GF-D8 (cell line): ENCODE measurements at regions not wholly inside any gene's neighbourhood (a gene's known extent, or its start where the extent isn't known, plus 50 kb on each side); places are given as distances from the start of the nearest gene placed in this dataset.

ENCODE experiments used
- DNase-seq: peaks from one replicate; lab custom pipeline; 2025; lab: John Stamatoyannopoulos, UW

- DNase-seq = no peak
These were observed 444.6 kb upstream of the DCN start for GRCh38 chr12:91627225-91627624.

- no peak for DNase-seq
These were observed 440.4 kb upstream of the DCN start for GRCh38 chr12:91622981-91623380.

- no peak for DNase-seq
These were observed 439.4 kb upstream of the DCN start for GRCh38 chr12:91622037-91622436.

- DNase-seq = no peak
These were observed 438.4 kb upstream of the DCN start for GRCh38 chr12:91620992-91621391.

GRCh38 chr12:91620422-91620821, 437.8 kb upstream of the DCN start:
- no peak for DNase-seq

- DNase-seq = no peak
These were observed 435.7 kb upstream of the DCN start for GRCh38 chr12:91618281-91618680.

- DNase-seq = no peak
These were observed 435.2 kb upstream of the DCN start for GRCh38 chr12:91617818-91618217.

- no peak for DNase-seq
These were observed 433.8 kb upstream of the DCN start for GRCh38 chr12:91616416-91616815.

GRCh38 chr12:91613223-91613779, 430.7 kb upstream of the DCN start:
- DNase-seq = no peak

GRCh38 chr12:91610561-91610960, 427.9 kb upstream of the DCN start:
- DNase-seq = no peak

GRCh38 chr12:91609283-91609682, 426.7 kb upstream of the DCN start:
- DNase-seq = no peak

GRCh38 chr12:91608542-91608941, 425.9 kb upstream of the DCN start:
- no peak for DNase-seq

- no peak for DNase-seq
These were observed 424.2 kb upstream of the DCN start for GRCh38 chr12:91606662-91607377.

- no peak for DNase-seq
These were observed 422.3 kb upstream of the DCN start for GRCh38 chr12:91604897-91605296.

- no peak for DNase-seq
These were observed 420.4 kb upstream of the DCN start for GRCh38 chr12:91603060-91603459.

GRCh38 chr12:91601054-91601453, 418.4 kb upstream of the DCN start:
- no peak for DNase-seq

- no peak for DNase-seq
These were observed 412.1 kb upstream of the DCN start for GRCh38 chr12:91594715-91595114.

- DNase-seq = no peak
These were observed 409.0 kb upstream of the DCN start for GRCh38 chr12:91591639-91591987.

GRCh38 chr12:91590966-91591638, 408.5 kb upstream of the DCN start:
- DNase-seq = no peak

- DNase-seq = no peak
These were observed 406.3 kb upstream of the DCN start for GRCh38 chr12:91588874-91589454.

GRCh38 chr12:91586015-91586414, 403.4 kb upstream of the DCN start:
- DNase-seq = no peak

GRCh38 chr12:91582811-91583210, 400.2 kb upstream of the DCN start:
- DNase-seq = no peak
